ENCODE measurements at regions not wholly inside any gene's neighbourhood (a gene's known extent, or its start where the extent isn't known, plus 50 kb on each side); places are given as distances from the start of the nearest gene placed in this dataset.

DNA sequence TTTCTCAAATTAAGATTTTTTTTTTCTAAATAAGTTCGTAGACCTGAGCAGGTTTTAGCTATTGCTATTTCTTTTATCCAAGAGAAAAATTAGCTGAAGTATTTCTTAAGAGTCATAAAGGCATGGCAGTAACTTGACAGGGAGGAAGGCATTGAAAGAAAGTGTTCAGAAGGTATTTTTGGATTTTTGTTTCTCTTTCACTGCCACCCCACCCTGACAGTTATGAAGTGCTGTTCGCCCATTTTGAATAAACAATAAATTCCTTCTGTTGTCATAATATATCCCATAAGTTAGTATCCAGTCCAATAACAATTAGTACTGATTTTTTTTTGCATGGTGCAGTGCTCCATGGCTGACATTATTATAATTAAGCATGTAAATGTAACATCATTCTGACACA lies 363.0 kb downstream of the NR2F2 start:
- ChIA-PET CTCF (no interaction called here), POLR2A (no interaction called here)
- no peak for DNase-seq (ENCODE audit: low read depth, low spot score)
- TF ChIP-seq CTCF (IDR thresholded peaks at IDR 0.05; ENCODE audit: low read depth, low read length), result no peak
- Histone ChIP-seq H3K9me3 (ENCODE audit: control insufficient read depth, insufficient read depth, low read length) (no peaks in the 10 kb centered on the region), H3K27ac (ENCODE audit: low read depth, low read length) (no peak overlapping the region), H3K4me3 (ENCODE audit: low read depth, low read length) (no peak overlapping the region), H3K27me3 (ENCODE audit: control insufficient read depth, insufficient read depth, low read length) (no peaks in the 10 kb centered on the region)

DNA sequence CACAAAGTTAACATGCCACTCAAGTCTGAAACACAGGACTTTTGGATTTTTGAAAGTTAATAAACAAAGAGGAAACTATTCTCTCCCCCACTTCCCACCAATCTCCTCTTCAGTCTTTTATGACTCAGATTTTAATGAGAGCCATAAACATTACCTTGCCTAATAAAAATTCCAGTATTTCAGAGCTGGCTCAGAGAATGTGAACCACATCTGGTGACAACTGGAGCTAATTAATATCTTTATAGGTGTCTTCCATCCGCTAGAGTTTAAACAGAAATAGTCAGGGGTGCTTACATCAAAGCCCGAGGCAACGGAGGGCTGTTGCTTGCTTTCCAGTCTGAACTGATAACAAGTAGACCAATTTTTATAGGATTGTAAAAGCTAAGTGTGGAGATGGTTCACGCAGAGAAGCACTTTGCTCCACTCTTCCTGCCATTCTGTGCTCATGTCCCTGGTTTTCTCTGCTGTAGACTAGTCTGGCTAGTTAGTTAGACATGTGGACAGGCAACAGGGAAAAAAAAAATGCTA lies 363.6 kb downstream of the NR2F2 start:
- DNase-seq (ENCODE audit: low read depth, low spot score), result no peak
- no peak for TF ChIP-seq CTCF (IDR thresholded peaks at IDR 0.05; ENCODE audit: low read depth, low read length)
- H3K9me3 ChIP-seq (ENCODE audit: control insufficient read depth, insufficient read depth, low read length), result no peaks in the 10 kb centered on the region
- ChIA-PET POLR2A (no interaction called here), CTCF (no interaction called here)
- no peaks in the 10 kb centered on the region for H3K27me3 ChIP-seq (ENCODE audit: control insufficient read depth, insufficient read depth, low read length)
- H3K27ac ChIP-seq (ENCODE audit: low read depth, low read length), result no peak overlapping the region
- no peak overlapping the region for H3K4me3 ChIP-seq (ENCODE audit: low read depth, low read length)

- CTCF ChIA-PET, result no interaction called here
Observed at GRCh38 chr15:96695426-96695825, 364.9 kb downstream of the NR2F2 start.

DNA sequence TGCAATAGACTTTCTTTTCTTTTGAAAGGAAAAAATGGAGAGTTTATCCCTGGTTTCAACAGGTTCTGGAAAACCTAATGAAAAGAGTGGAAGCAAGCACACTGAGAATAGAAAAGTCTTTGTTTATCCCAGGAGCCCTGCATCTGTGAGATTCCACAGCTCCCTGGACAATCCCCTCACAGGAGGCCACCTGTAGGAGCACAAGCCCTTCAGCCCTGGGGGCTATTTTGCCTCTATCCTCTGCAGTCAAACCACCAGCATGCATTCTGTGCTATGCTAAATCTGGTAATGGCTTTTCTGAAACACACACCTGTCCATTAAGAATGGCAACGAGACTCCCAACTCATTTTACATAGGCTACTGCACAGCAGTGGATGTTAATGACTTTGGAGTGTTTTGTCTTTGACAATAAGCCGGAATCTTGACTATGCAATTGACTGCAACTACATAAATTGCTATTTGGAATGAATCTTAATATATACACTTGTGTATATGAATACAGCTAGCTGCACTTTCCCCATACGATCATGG lies 369.4 kb downstream of the NR2F2 start:
- H3K27me3 ChIP-seq (ENCODE audit: control insufficient read depth, insufficient read depth, low read length), result no peaks in the 10 kb centered on the region
- H3K9me3 ChIP-seq (ENCODE audit: control insufficient read depth, insufficient read depth, low read length), result no peaks in the 10 kb centered on the region
- H3K27ac ChIP-seq (ENCODE audit: low read depth, low read length), result no peak overlapping the region
- ChIA-PET POLR2A (no interaction called here), CTCF (no interaction called here)
- no peak overlapping the region for H3K4me3 ChIP-seq (ENCODE audit: low read depth, low read length)
- no peak for DNase-seq (ENCODE audit: low read depth, low spot score)
- TF ChIP-seq CTCF (IDR thresholded peaks at IDR 0.05; ENCODE audit: low read depth, low read length), result no peak

More at GRCh38 chr15:96695426-96695825, 364.9 kb downstream of the NR2F2 start:
- Histone ChIP-seq H3K9me3 (ENCODE audit: control insufficient read depth, insufficient read depth, low read length) (no peaks in the 10 kb centered on the region), H3K27me3 (ENCODE audit: control insufficient read depth, insufficient read depth, low read length) (no peaks in the 10 kb centered on the region), H3K4me3 (ENCODE audit: low read depth, low read length) (no peak overlapping the region), H3K27ac (ENCODE audit: low read depth, low read length) (no peak overlapping the region)
- POLR2A ChIA-PET, result no interaction called here
- DNase-seq (ENCODE audit: low read depth, low spot score), result no peak
- TF ChIP-seq CTCF (IDR thresholded peaks at IDR 0.05; ENCODE audit: low read depth, low read length), result no peak

DNA sequence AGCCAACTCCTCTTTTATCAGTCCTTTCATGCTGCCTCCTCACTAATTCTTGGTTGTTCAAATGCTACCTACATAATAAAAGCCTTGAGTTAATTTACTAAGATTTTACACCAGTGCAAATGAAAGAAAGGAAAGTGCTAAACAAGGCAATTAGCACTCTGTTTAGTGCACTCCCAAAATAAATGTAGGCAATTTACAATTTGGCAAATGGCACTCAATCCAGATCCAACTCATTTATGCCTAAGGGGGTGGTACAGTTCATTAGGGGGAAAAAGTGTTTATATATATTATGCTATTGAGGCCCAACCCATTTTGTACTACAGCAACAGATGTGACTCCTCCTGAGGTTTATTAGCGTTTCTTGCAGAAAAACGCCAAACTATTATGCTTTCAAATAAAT lies 370.1 kb downstream of the NR2F2 start:
- Histone ChIP-seq H3K9me3 (ENCODE audit: control insufficient read depth, insufficient read depth, low read length) (no peaks in the 10 kb centered on the region), H3K27ac (ENCODE audit: low read depth, low read length) (no peak overlapping the region), H3K4me3 (ENCODE audit: low read depth, low read length) (no peak overlapping the region), H3K27me3 (ENCODE audit: control insufficient read depth, insufficient read depth, low read length) (no peaks in the 10 kb centered on the region)
- ChIA-PET POLR2A (no interaction called here), CTCF (no interaction called here)
- TF ChIP-seq CTCF (IDR thresholded peaks at IDR 0.05; ENCODE audit: low read depth, low read length), result no peak
- DNase-seq (ENCODE audit: low read depth, low spot score), result no peak
